Keratinocyte (primary cell): ENCODE measurements at regions not wholly inside any gene's neighbourhood (a gene's known extent, or its start where the extent isn't known, plus 50 kb on each side); places are given as distances from the start of the nearest gene placed in this dataset.

Experiments used
- DNase-seq: peaks from one replicate; pipeline ENCODE4 v3.0.0-alpha.2; 2011; ENCODE audit warnings: low read depth, missing footprints, low spot score
- FAIRE-seq: peaks from 2 replicates; lab custom pipeline; 2011; peaks lifted over from hg19 to GRCh38; lab: Jason Lieb, UNC
- H2AFZ ChIP-seq: 2 replicates; pipeline ENCODE4 v1.6.0; 2012; ENCODE audit warnings: low read length, control low read depth, inconsistent platforms; ENCODE audit not compliant: control insufficient read depth
- H3K27ac ChIP-seq: 2 replicates; pipeline ENCODE4 v1.5.1; 2011; ENCODE audit warnings: low read length; ENCODE audit not compliant: control insufficient read depth, insufficient read depth
- H3K27me3 ChIP-seq: 3 replicates; pipeline ENCODE4 v1.6.0; 2011; ENCODE audit warnings: low read length; ENCODE audit not compliant: control insufficient read depth, insufficient read depth; ENCODE audit errors: extremely low read depth
- H3K36me3 ChIP-seq, 2 experiments: 2 replicates in 1 of 2; 3 replicates in 1 of 2; pipeline ENCODE4 v1.5.1; 2011; ENCODE audit warnings: low read length in 2 of 2, mild to moderate bottlenecking in 1 of 2; ENCODE audit not compliant: control insufficient read depth in 2 of 2, insufficient read depth in 2 of 2; ENCODE audit errors: extremely low read depth in 1 of 2
- H3K4me1 ChIP-seq: 3 replicates; pipeline ENCODE4 v1.5.1; 2011; ENCODE audit warnings: low read length; ENCODE audit not compliant: control insufficient read depth, insufficient read depth; ENCODE audit errors: extremely low read depth
- H3K4me2 ChIP-seq: 3 replicates; pipeline ENCODE4 v1.6.0; 2011; ENCODE audit warnings: low read depth, low read length; ENCODE audit not compliant: control insufficient read depth, insufficient read depth; ENCODE audit errors: extremely low read depth
- H3K4me3 ChIP-seq, 3 experiments: fragments of 200-600 bp in 1 of 3; sonication (generic) in 1 of 3; 2 replicates in 2 of 3; 3 replicates in 1 of 3; pipeline ENCODE4 v1.5.1; 2011 to 2016; ENCODE audit warnings: low read length in 3 of 3, mild to moderate bottlenecking in 3 of 3, control low read depth in 2 of 3, inconsistent platforms in 1 of 3, low read depth in 1 of 3, mixed read lengths in 1 of 3, mixed run types in 1 of 3, moderate library complexity in 1 of 3; ENCODE audit not compliant: control insufficient read depth in 2 of 3, insufficient read depth in 2 of 3; ENCODE audit errors: extremely low read depth in 1 of 3
- H3K79me2 ChIP-seq: 2 replicates; pipeline ENCODE4 v1.6.0; 2012; ENCODE audit warnings: low read length; ENCODE audit not compliant: control insufficient read depth, insufficient read depth
- H3K9ac ChIP-seq: 3 replicates; pipeline ENCODE4 v1.6.0; 2011; ENCODE audit warnings: low read length; ENCODE audit not compliant: control insufficient read depth, insufficient read depth; ENCODE audit errors: extremely low read depth
- H3K9me1 ChIP-seq: 3 replicates; pipeline ENCODE4 v1.6.0; 2011; ENCODE audit warnings: low read length; ENCODE audit not compliant: control insufficient read depth, insufficient read depth; ENCODE audit errors: extremely low read depth
- H3K9me3 ChIP-seq: 2 replicates; pipeline ENCODE4 v1.5.1; 2012; ENCODE audit warnings: low read depth, low read length; ENCODE audit not compliant: control insufficient read depth
- H4K20me1 ChIP-seq: 3 replicates; pipeline ENCODE4 v1.6.0; 2011; ENCODE audit warnings: low read length; ENCODE audit not compliant: control insufficient read depth, insufficient read depth; ENCODE audit errors: extremely low read depth
- EZH2 ChIP-seq: IDR thresholded peaks from one replicate; pipeline ENCODE4 v1.6.1; 2012; ENCODE audit warnings: inconsistent platforms, mild to moderate bottlenecking, low read length, moderate library complexity
- dilution Hi-C: fragments of 300-500 bp; cut with MboI; formaldehyde crosslinking; loops from one replicate; pipeline ENCODE4 v1.7.0; 2020; ENCODE audit warnings: low sequenced_read_pairs; ENCODE audit not compliant: extremely low pct_ligation_motif_present
- TF ChIP-seq, protein P1 (sequence below), 3 experiments: IDR thresholded peaks in 1 of 3; conservative IDR thresholded peaks in 1 of 3; optimal IDR thresholded peaks in 1 of 3; 2 replicates in 2 of 3; 3 replicates in 1 of 3; pipeline versions ENCODE3 to v1.5.1; 2011; ENCODE audit warnings: low read length in 3 of 3, mild to moderate bottlenecking in 3 of 3, moderate library complexity in 2 of 3, control low read depth in 1 of 3, inconsistent platforms in 1 of 3; ENCODE audit not compliant: insufficient read depth in 2 of 3; ENCODE audit errors: extremely low read depth in 1 of 3

DNA sequence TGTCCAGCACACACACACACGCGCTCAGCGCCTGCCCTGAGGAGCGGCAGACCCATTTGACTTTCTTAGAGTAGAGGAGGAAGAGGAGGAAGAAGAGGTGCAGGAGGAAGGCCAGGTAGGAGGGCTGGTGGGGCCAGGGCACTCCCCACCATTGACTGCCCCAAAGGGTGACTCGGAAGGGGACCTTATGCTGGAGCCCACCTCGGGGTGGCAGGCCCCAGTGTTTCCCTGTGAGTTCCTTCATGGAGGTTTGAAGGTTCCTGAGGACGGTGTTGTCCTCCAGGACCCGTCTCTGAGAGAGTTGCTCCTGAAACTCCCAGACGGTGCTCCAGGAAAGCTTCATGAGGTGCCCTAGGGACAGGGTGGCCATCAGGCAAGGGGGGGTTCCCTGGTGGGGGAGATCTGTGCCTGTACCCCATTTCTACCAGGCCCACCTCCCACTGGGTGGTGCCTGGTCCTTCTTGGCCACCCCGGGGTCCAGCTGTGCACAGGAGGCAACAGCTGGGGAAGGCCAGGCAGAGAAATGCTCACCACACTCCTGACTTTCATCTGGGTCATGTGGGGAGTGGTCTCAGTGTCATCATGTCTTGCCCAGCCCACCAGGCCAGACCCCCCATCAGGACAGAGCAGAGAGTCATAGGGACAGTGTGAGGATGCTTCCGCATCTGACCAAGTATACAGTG is 89.5 kb downstream of the TNFRSF13B start:
- no peak overlapping the region for H3K27ac ChIP-seq
- dilution Hi-C loops, result no loop called here
- no peak for FAIRE-seq

DNA sequence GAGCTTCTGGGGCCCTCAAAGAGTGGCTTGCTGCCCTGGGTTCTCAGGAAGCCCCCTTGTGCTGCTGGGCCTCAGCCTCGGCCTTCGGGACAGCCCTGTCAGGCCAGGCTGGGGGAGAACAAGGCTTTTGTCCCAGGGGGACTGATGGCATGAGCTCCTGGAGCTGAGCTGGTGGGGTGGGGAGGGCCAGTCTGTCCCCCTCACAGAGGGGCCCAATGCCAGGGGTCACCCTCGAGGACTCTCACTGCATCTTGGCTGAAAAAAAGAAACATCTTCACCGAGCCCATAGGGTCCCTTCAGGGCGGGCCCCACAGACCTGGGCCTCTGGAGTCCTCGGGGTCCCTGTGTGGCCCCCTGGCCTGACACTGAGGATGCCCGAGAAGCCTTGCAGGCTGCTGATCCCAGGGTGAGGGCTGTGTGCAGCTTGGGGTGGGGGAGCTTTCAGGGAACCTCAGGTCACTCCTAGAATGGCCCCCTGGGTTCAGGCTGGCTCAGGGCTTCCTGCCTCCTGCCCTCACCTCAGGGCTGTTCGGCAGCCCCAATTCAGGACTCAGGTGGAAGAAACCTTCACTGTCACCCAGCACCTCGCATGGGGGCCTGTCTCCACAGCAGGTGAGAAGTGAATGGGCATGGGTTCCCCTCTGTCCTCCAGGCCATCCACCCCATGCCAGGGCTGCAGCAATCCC is 90.5 kb downstream of the TNFRSF13B start:
- no peaks in the 10 kb centered on the region for H3K9me1 ChIP-seq
- no peaks in the 10 kb centered on the region for H4K20me1 ChIP-seq
- FAIRE-seq (no peak), DNase-seq (no peak)
- TF ChIP-seq, protein P1, sequence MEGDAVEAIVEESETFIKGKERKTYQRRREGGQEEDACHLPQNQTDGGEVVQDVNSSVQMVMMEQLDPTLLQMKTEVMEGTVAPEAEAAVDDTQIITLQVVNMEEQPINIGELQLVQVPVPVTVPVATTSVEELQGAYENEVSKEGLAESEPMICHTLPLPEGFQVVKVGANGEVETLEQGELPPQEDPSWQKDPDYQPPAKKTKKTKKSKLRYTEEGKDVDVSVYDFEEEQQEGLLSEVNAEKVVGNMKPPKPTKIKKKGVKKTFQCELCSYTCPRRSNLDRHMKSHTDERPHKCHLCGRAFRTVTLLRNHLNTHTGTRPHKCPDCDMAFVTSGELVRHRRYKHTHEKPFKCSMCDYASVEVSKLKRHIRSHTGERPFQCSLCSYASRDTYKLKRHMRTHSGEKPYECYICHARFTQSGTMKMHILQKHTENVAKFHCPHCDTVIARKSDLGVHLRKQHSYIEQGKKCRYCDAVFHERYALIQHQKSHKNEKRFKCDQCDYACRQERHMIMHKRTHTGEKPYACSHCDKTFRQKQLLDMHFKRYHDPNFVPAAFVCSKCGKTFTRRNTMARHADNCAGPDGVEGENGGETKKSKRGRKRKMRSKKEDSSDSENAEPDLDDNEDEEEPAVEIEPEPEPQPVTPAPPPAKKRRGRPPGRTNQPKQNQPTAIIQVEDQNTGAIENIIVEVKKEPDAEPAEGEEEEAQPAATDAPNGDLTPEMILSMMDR (optimal IDR thresholded peaks at IDR 0.05 in 1 of 3, IDR thresholded peaks at IDR 0.05 in 1 of 3, conservative IDR thresholded peaks at IDR 0.05 in 1 of 3; ENCODE audit: extremely low read depth in 1 of 3, insufficient read depth in 2 of 3, low read length in 3 of 3), result no peak
- no peak for TF ChIP-seq EZH2
- no peaks in the 10 kb centered on the region for H3K79me2 ChIP-seq
- no peaks in the 10 kb centered on the region for H3K4me1 ChIP-seq
- H3K27ac ChIP-seq, result no peak overlapping the region
- no peak overlapping the region for H3K4me2 ChIP-seq
- H3K9ac ChIP-seq, result no peak overlapping the region
- no peak overlapping the region for H3K4me3 ChIP-seq
- H3K27me3 ChIP-seq, result peaks cover 2% of the 10 kb centered on the region
- no peaks in the 10 kb centered on the region for H3K9me3 ChIP-seq
- no peaks in the 10 kb centered on the region for H3K36me3 ChIP-seq
- no peak overlapping the region for H2AFZ ChIP-seq
- dilution Hi-C loops, result no loop called here

More for the DNA sequence above, 89.5 kb downstream of the TNFRSF13B start:
- H3K4me2 ChIP-seq, result no peak overlapping the region
- no peaks in the 10 kb centered on the region for H3K79me2 ChIP-seq
- H3K9me1 ChIP-seq, result no peaks in the 10 kb centered on the region
- no peak overlapping the region for H2AFZ ChIP-seq
- peaks cover 2% of the 10 kb centered on the region for H3K27me3 ChIP-seq
- H3K36me3 ChIP-seq, result no peaks in the 10 kb centered on the region
- DNase-seq, result no peak
- no peak overlapping the region for H3K4me3 ChIP-seq
- H3K4me1 ChIP-seq, result no peaks in the 10 kb centered on the region
- TF ChIP-seq, protein P1 (optimal IDR thresholded peaks at IDR 0.05 in 1 of 3, IDR thresholded peaks at IDR 0.05 in 1 of 3, conservative IDR thresholded peaks at IDR 0.05 in 1 of 3; ENCODE audit: extremely low read depth in 1 of 3, insufficient read depth in 2 of 3, low read length in 3 of 3), result no peak
- no peak for TF ChIP-seq EZH2
- H3K9ac ChIP-seq, result no peak overlapping the region
- no peaks in the 10 kb centered on the region for H3K9me3 ChIP-seq
- no peaks in the 10 kb centered on the region for H4K20me1 ChIP-seq
